NCI-H1436 (cell line): ENCODE measurements at regions not wholly inside any gene's neighbourhood (a gene's known extent, or its start where the extent isn't known, plus 50 kb on each side); places are given as distances from the start of the nearest gene placed in this dataset.
"Not testable (repeated sequence)": the region's sequence is repeated elsewhere in the genome, so short reads cannot be mapped to it uniquely, and the experiment has no call there.

ENCODE experiments used
- DNase-seq: peaks from one replicate; lab custom pipeline; 2025; lab: John Stamatoyannopoulos, UW

GRCh38 chr13:82002710-82003109, 1661.8 kb upstream of the SPRY2 start:
- DNase-seq: no peak

GRCh38 chr13:81995316-81995715, 1654.4 kb upstream of the SPRY2 start:
- DNase-seq: no peak

- no peak for DNase-seq
These were observed 1649.7 kb upstream of the SPRY2 start for GRCh38 chr13:81990652-81991051.

GRCh38 chr13:81988567-81988966, 1647.6 kb upstream of the SPRY2 start:
- DNase-seq: no peak

GRCh38 chr13:81987677-81988357, 1646.9 kb upstream of the SPRY2 start:
- no peak for DNase-seq

GRCh38 chr13:81987159-81987558, 1646.2 kb upstream of the SPRY2 start:
- DNase-seq: no peak

- no peak for DNase-seq
These were observed 1645.4 kb upstream of the SPRY2 start for GRCh38 chr13:81986308-81986707.

GRCh38 chr13:81957121-81957520, 1616.2 kb upstream of the SPRY2 start:
- no peak for DNase-seq

- DNase-seq: peak; percentile 9
These were observed 1589.1 kb upstream of the SPRY2 start for GRCh38 chr13:81929988-81930387.

GRCh38 chr13:81927347-81927746, 1586.4 kb upstream of the SPRY2 start:
- no peak for DNase-seq

- DNase-seq: no peak
These were observed 1576.9 kb upstream of the SPRY2 start for GRCh38 chr13:81917810-81918209.

GRCh38 chr13:81916461-81916860, 1575.5 kb upstream of the SPRY2 start:
- DNase-seq: no peak

GRCh38 chr13:81907787-81908372, 1567.0 kb upstream of the SPRY2 start:
- DNase-seq: no peak

- no peak for DNase-seq
These were observed 1547.9 kb upstream of the SPRY2 start for GRCh38 chr13:81888855-81889254.

- DNase-seq: no peak
These were observed 1534.0 kb upstream of the SPRY2 start for GRCh38 chr13:81874681-81875661.

- DNase-seq: no peak
These were observed 1533.3 kb upstream of the SPRY2 start for GRCh38 chr13:81874253-81874652.

GRCh38 chr13:81872581-81872980, 1531.7 kb upstream of the SPRY2 start:
- DNase-seq: peak; percentile 27

GRCh38 chr13:81871751-81872325, 1530.9 kb upstream of the SPRY2 start:
- not testable (repeated sequence) for DNase-seq

- no peak for DNase-seq
These were observed 1507.4 kb upstream of the SPRY2 start for GRCh38 chr13:81848291-81848690.

GRCh38 chr13:81846771-81847170, 1505.8 kb upstream of the SPRY2 start:
- DNase-seq: no peak

- no peak for DNase-seq
These were observed 1480.3 kb upstream of the SPRY2 start for GRCh38 chr13:81821259-81821658.

GRCh38 chr13:81800433-81800832, 1459.5 kb upstream of the SPRY2 start:
- DNase-seq: no peak
